Activated B cell treated with CpG ODN at 0.5 μM for 24 hours (primary cell): ENCODE measurements at regions not wholly inside any gene's neighbourhood (a gene's known extent, or its start where the extent isn't known, plus 50 kb on each side); places are given as distances from the start of the nearest gene placed in this dataset.

ENCODE experiments used
- ATAC-seq: fragments of 200-7000 bp; cut with Tn5 transposase; one replicate; pipeline ENCODE4 v1.10.0; 2021; ENCODE audit warnings: low read depth, mild to moderate bottlenecking, moderate library complexity
- CTCF ChIA-PET: fragments of 350-600 bp; sonication (Branson Sonifier 250); formaldehyde crosslinking; loops from one replicate; lab custom pipeline; 2021; ENCODE audit warnings: antibody characterized with exemption; lab: Charles Lee
- POLR2A ChIA-PET: fragments of 350-600 bp; sonication (Branson Sonifier 250); formaldehyde crosslinking; loops from one replicate; lab custom pipeline; 2021; ENCODE audit warnings: antibody characterized with exemption; lab: Charles Lee
- DNase-seq: peaks from one replicate; pipeline ENCODE4 v3.0.0; 2022
- H3K27ac Mint-ChIP-seq: one replicate; pipeline ENCODE4 v1.8.0; 2020; ENCODE audit warnings: mixed read lengths
- H3K27me3 Mint-ChIP-seq: one replicate; pipeline ENCODE4 v1.8.0; 2021; ENCODE audit warnings: mixed read lengths
- H3K36me3 Mint-ChIP-seq: one replicate; pipeline ENCODE4 v1.8.0; 2021; ENCODE audit warnings: low read depth, mixed read lengths
- H3K4me1 Mint-ChIP-seq: one replicate; pipeline ENCODE4 v1.8.0; 2021; ENCODE audit warnings: mixed read lengths
- H3K4me3 Mint-ChIP-seq: one replicate; pipeline ENCODE4 v1.8.0; 2020; ENCODE audit warnings: mild to moderate bottlenecking, mixed read lengths
- H3K9me3 Mint-ChIP-seq: one replicate; pipeline ENCODE4 v1.8.0; 2020; ENCODE audit warnings: mixed read lengths
- CTCF ChIP-seq: fragments of 200-600 bp; IDR thresholded peaks from one replicate; pipeline ENCODE4 v1.8.0; 2022; ENCODE audit warnings: antibody characterized with exemption, mild to moderate bottlenecking
- intact Hi-C: fragments of 100-400 bp; cut with micrococcal nuclease; formaldehyde crosslinking; loops from one replicate; pipeline ENCODE4 v1.15.1; 2024

- CTCF ChIA-PET = no interaction called here
- Mint-ChIP-seq H3K27ac (no peak overlapping the region), H3K4me3 (no peak overlapping the region), H3K27me3 (peaks cover 3% of the 10 kb centered on the region), H3K36me3 (no peaks in the 10 kb centered on the region), H3K9me3 (peaks cover 1% of the 10 kb centered on the region), H3K4me1 (no peaks in the 10 kb centered on the region)
- intact Hi-C loops = no loop called here
- ATAC-seq (no peak), DNase-seq (no peak)
- no peak for TF ChIP-seq CTCF
- POLR2A ChIA-PET = no interaction called here
Observed at GRCh38 chr9:580652-581342, 260.7 kb upstream of the DMRT1 start.

DNA sequence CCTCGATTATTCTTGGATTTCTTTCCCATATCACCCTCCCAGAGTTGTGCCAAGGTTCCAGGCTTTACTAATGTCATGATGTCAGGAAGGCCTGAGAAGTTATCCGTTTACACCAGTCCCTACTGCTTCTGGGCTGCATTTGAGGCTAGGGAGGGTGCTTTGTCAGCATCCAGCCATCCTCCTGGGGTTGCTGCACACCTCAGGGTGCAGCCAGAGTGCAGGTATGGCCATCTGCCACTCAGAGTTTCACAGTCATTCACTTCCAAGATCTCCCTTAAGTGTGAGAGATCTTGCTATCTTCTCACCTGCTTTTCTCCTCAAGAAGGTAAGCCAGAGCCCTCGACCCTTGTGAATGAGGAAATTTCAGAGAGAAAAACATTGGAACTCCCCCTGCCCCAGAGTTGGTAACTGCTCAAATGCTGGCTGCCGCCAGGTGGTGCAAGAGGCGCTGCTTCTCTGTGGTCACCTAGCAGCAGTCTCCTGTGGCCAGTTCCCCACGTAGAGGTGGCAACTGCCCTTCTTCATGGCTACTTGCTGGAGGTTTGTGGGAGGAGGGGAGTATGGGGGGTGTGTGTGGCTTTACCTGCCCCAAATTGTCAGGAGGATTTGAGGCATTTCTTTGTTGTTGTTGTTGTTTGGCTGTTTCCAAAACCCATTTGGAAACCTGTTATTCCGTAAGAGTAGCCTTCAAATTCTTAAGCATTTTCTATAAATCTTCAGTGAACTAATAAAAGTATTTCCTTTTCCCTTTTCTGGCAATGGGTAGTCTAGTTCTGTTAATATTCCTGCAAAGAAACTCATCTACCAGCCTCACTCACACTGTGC is 259.6 kb upstream of the DMRT1 start:
- ChIA-PET POLR2A (no interaction called here), CTCF (no interaction called here)
- H3K4me3 Mint-ChIP-seq = no peak overlapping the region
- intact Hi-C loops = no loop called here
- peaks cover under 1% of the 10 kb centered on the region for H3K9me3 Mint-ChIP-seq
- no peaks in the 10 kb centered on the region for H3K36me3 Mint-ChIP-seq
- ATAC-seq (no peak), DNase-seq (no peak)
- no peak overlapping the region for H3K27ac Mint-ChIP-seq
- peaks cover 3% of the 10 kb centered on the region for H3K27me3 Mint-ChIP-seq
- no peak for TF ChIP-seq CTCF
- no peaks in the 10 kb centered on the region for H3K4me1 Mint-ChIP-seq

GRCh38 chr9:582775-583174 is 258.7 kb upstream of the DMRT1 start:
- CTCF ChIA-PET = no interaction called here
- H3K4me3 Mint-ChIP-seq = no peak overlapping the region
- peaks cover 3% of the 10 kb centered on the region for H3K27me3 Mint-ChIP-seq
- H3K36me3 Mint-ChIP-seq = no peaks in the 10 kb centered on the region
- POLR2A ChIA-PET = no interaction called here
- TF ChIP-seq CTCF = no peak
- H3K9me3 Mint-ChIP-seq = no peaks in the 10 kb centered on the region
- H3K27ac Mint-ChIP-seq = no peak overlapping the region
- no peak for ATAC-seq
- H3K4me1 Mint-ChIP-seq = no peaks in the 10 kb centered on the region
- intact Hi-C loops = no loop called here
- DNase-seq = no peak

GRCh38 chr9:587527-587926 is 254.0 kb upstream of the DMRT1 start:
- Mint-ChIP-seq H3K9me3 (no peaks in the 10 kb centered on the region), H3K4me1 (peaks cover 3% of the 10 kb centered on the region), H3K4me3 (no peak overlapping the region), H3K36me3 (no peaks in the 10 kb centered on the region), H3K27ac (no peak overlapping the region), H3K27me3 (peaks cover 2% of the 10 kb centered on the region)
- DNase-seq (no peak), ATAC-seq (no peak)
- intact Hi-C loops = no loop called here
- ChIA-PET CTCF (no interaction called here), POLR2A (no interaction called here)
- no peak for TF ChIP-seq CTCF

GRCh38 chr9:588981-589380 is 252.5 kb upstream of the DMRT1 start:
- H3K4me1 Mint-ChIP-seq = peaks cover 3% of the 10 kb centered on the region
- ChIA-PET CTCF (no interaction called here), POLR2A (no interaction called here)
- ATAC-seq (no peak), DNase-seq (no peak)
- H3K36me3 Mint-ChIP-seq = no peaks in the 10 kb centered on the region
- no peaks in the 10 kb centered on the region for H3K9me3 Mint-ChIP-seq
- TF ChIP-seq CTCF = no peak
- peaks cover 2% of the 10 kb centered on the region for H3K27me3 Mint-ChIP-seq
- intact Hi-C loops = no loop called here
- H3K27ac Mint-ChIP-seq = no peak overlapping the region
- no peak overlapping the region for H3K4me3 Mint-ChIP-seq
